SU-DHL-6 (cell line): ENCODE measurements at regions not wholly inside any gene's neighbourhood (a gene's known extent, or its start where the extent isn't known, plus 50 kb on each side); places are given as distances from the start of the nearest gene placed in this dataset.

Experiments used
- EZH2phosphoT487 ChIP-seq: fragments of 200-600 bp; sonication (generic), shearing (Covaris generic); conservative IDR thresholded peaks from 2 replicates; pipeline ENCODE4 v1.6.1; 2018; ENCODE audit warnings: mild to moderate bottlenecking, antibody characterized with exemption, low read length, moderate library complexity, mixed read lengths
- TF ChIP-seq, protein P1 (sequence below): fragments of 200-600 bp; sonication (generic); IDR thresholded peaks from one replicate; pipeline ENCODE4 v1.5.1; 2017; ENCODE audit warnings: antibody characterized with exemption, mild to moderate bottlenecking, low read length, moderate library complexity; ENCODE audit not compliant: insufficient read depth, poor library complexity, severe bottlenecking

DNA sequence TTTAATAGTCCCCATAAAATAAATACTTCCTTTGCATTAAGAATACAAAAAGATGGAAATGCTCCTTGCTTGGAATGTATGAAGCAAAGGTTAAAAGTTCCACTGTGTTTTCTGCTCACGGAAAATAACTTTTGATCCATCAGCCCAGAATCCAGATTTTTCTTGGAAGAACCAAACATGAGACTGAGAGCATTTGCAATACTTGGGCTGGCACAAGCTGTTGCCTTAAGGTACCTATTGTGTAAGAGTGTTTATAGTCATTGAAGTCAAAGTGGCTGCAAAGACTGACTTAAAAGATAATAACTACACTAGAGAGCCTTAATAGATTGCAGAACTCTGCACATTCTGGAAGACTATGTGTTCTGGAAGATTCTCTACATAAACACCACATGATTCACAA, 281.4 kb downstream of the RAB28 start:
- TF ChIP-seq, protein P1, sequence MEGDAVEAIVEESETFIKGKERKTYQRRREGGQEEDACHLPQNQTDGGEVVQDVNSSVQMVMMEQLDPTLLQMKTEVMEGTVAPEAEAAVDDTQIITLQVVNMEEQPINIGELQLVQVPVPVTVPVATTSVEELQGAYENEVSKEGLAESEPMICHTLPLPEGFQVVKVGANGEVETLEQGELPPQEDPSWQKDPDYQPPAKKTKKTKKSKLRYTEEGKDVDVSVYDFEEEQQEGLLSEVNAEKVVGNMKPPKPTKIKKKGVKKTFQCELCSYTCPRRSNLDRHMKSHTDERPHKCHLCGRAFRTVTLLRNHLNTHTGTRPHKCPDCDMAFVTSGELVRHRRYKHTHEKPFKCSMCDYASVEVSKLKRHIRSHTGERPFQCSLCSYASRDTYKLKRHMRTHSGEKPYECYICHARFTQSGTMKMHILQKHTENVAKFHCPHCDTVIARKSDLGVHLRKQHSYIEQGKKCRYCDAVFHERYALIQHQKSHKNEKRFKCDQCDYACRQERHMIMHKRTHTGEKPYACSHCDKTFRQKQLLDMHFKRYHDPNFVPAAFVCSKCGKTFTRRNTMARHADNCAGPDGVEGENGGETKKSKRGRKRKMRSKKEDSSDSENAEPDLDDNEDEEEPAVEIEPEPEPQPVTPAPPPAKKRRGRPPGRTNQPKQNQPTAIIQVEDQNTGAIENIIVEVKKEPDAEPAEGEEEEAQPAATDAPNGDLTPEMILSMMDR = no peak
- no peak for TF ChIP-seq EZH2phosphoT487
